Stimulated activated memory B cell treated with anti-CD40 and anti-IgM and Interleukin-4, amounts not matched to agents 10 μg/mL and 1 μg/mL and 100 μg/mL, for 72 hours (primary cell): ENCODE measurements at regions not wholly inside any gene's neighbourhood (a gene's known extent, or its start where the extent isn't known, plus 50 kb on each side); places are given as distances from the start of the nearest gene placed in this dataset.
"Not testable (repeated sequence)": the region's sequence is repeated elsewhere in the genome, so short reads cannot be mapped to it uniquely, and the experiment has no call there.

Source experiments
- ATAC-seq: fragments of 150-1000 bp; cut with Tn5 transposase; 2 replicates; pipeline ENCODE4 v1.10.0; 2021
- H3K27ac Mint-ChIP-seq: one replicate; pipeline ENCODE4 v1.8.0; 2022; ENCODE audit warnings: mild to moderate bottlenecking, mixed read lengths
- H3K27me3 Mint-ChIP-seq: one replicate; pipeline ENCODE4 v1.8.0; 2022; ENCODE audit warnings: mixed read lengths
- H3K36me3 Mint-ChIP-seq: one replicate; pipeline ENCODE4 v1.8.0; 2022; ENCODE audit warnings: mixed read lengths
- H3K4me1 Mint-ChIP-seq: one replicate; pipeline ENCODE4 v1.8.0; 2022; ENCODE audit warnings: mixed read lengths
- H3K4me3 Mint-ChIP-seq: one replicate; pipeline ENCODE4 v1.8.0; 2022; ENCODE audit warnings: mild to moderate bottlenecking, moderate library complexity, mixed read lengths
- H3K9me3 Mint-ChIP-seq: one replicate; pipeline ENCODE4 v1.8.0; 2022; ENCODE audit warnings: mixed read lengths

GRCh38 chr5:160479220-160479619 is 57.6 kb downstream of the PTTG1 start:
- peaks cover 43% of the 10 kb centered on the region for H3K4me1 Mint-ChIP-seq
- H3K36me3 Mint-ChIP-seq, result peaks cover 51% of the 10 kb centered on the region
- ATAC-seq, result no peak

GRCh38 chr5:160479926-160480325 is 58.3 kb downstream of the PTTG1 start:
- H3K4me3 Mint-ChIP-seq, result no peak overlapping the region
- H3K4me1 Mint-ChIP-seq, result peaks cover 44% of the 10 kb centered on the region
- H3K36me3 Mint-ChIP-seq, result peaks cover 51% of the 10 kb centered on the region
- H3K9me3 Mint-ChIP-seq, result no peaks in the 10 kb centered on the region
- no peak for ATAC-seq
- H3K27ac Mint-ChIP-seq, result peak overlapping the region; percentile 17
- no peaks in the 10 kb centered on the region for H3K27me3 Mint-ChIP-seq

More at GRCh38 chr5:160479220-160479619, 57.6 kb downstream of the PTTG1 start:
- H3K27me3 Mint-ChIP-seq, result no peaks in the 10 kb centered on the region
- peak overlapping the region; percentile 17 for H3K27ac Mint-ChIP-seq
- H3K4me3 Mint-ChIP-seq, result no peak overlapping the region
- no peaks in the 10 kb centered on the region for H3K9me3 Mint-ChIP-seq

- no peak for ATAC-seq
- Mint-ChIP-seq H3K4me1 (peaks cover 45% of the 10 kb centered on the region), H3K27ac (peak overlapping the region; percentile 22), H3K4me3 (no peak overlapping the region), H3K36me3 (peaks cover 47% of the 10 kb centered on the region), H3K9me3 (no peaks in the 10 kb centered on the region), H3K27me3 (no peaks in the 10 kb centered on the region)
Measured at GRCh38 chr5:160480652-160481051, 59.0 kb downstream of the PTTG1 start.

DNA sequence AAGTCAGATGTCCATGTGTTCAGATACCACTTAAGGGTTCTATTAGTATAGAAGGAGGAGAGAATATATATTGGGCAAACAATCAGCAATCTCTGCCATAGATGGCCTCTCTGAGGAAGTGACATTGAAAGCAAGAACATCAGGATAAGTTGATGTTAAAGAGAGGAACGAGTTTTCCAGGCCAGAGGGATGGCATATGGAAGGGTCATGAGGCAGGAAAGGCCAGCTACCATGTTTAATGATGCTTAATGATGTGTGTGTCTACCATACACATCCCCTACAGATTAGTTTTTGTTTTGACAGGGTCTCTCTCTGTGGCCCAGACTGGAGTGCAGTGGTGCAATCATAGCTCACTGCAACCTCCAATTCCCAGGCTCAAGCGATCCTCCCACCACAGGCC is 63.0 kb downstream of the PTTG1 start:
- no peaks in the 10 kb centered on the region for H3K9me3 Mint-ChIP-seq
- peaks cover 36% of the 10 kb centered on the region for H3K36me3 Mint-ChIP-seq
- H3K27me3 Mint-ChIP-seq, result no peaks in the 10 kb centered on the region
- ATAC-seq, result no peak
- no peak overlapping the region for H3K4me3 Mint-ChIP-seq
- peak overlapping the region; percentile 49 for H3K27ac Mint-ChIP-seq
- H3K4me1 Mint-ChIP-seq, result peaks cover 30% of the 10 kb centered on the region

GRCh38 chr5:160485364-160485969 is 63.8 kb downstream of the PTTG1 start:
- peaks cover 27% of the 10 kb centered on the region for H3K4me1 Mint-ChIP-seq
- H3K36me3 Mint-ChIP-seq, result peaks cover 30% of the 10 kb centered on the region
- H3K27ac Mint-ChIP-seq, result peak overlapping the region; percentile 49
- no peaks in the 10 kb centered on the region for H3K9me3 Mint-ChIP-seq
- ATAC-seq, result no peak
- H3K4me3 Mint-ChIP-seq, result no peak overlapping the region
- H3K27me3 Mint-ChIP-seq, result no peaks in the 10 kb centered on the region

DNA sequence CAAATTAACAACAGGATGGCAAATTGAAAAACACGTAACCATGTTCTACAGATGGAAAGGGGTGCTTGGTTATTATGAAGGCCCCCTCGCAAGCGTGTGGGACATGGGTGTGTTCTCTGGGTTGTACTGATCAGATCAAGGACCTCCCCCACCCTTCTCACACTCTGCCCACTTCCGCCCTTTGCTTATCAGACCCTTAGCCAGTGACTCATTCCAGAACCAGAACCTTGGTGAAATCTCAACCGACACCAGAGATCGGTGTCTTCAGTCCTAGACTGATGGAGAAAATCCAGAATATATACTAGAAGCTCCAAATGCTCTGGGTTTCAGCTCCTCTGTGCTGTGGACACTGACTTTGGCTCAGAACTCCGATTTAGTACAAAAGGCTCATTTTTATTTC is 64.9 kb downstream of the PTTG1 start:
- peak overlapping the region; percentile 33 for H3K27ac Mint-ChIP-seq
- no peak overlapping the region for H3K4me3 Mint-ChIP-seq
- H3K9me3 Mint-ChIP-seq, result no peaks in the 10 kb centered on the region
- no peaks in the 10 kb centered on the region for H3K27me3 Mint-ChIP-seq
- H3K4me1 Mint-ChIP-seq, result peaks cover 27% of the 10 kb centered on the region
- H3K36me3 Mint-ChIP-seq, result peaks cover 37% of the 10 kb centered on the region
- peak; percentile 87 for ATAC-seq

GRCh38 chr5:160488394-160489325 is 67.0 kb downstream of the PTTG1 start:
- ATAC-seq, result no peak
- no peak overlapping the region for H3K27ac Mint-ChIP-seq
- H3K4me3 Mint-ChIP-seq, result no peak overlapping the region
- no peaks in the 10 kb centered on the region for H3K27me3 Mint-ChIP-seq
- no peaks in the 10 kb centered on the region for H3K9me3 Mint-ChIP-seq
- H3K4me1 Mint-ChIP-seq, result peaks cover 27% of the 10 kb centered on the region
- H3K36me3 Mint-ChIP-seq, result peaks cover 37% of the 10 kb centered on the region

DNA sequence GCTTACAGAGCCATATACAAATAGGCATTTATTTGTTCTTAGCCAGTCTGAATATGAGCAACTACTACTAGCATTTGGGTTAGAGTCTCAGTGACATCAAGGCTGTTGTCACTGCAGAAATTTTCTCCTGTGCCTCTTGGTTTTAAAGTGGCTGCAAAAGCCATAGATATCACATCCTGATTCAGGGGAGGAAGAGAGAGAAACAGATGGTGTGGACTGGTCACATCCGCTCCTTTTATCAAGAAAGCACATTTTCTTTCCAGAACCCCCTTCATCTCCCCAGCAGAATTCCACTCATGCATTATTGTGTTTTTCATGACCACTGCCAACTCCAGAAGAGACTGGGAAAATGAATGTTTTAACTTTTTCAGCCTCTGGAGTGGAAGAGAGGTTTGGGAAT is 69.8 kb downstream of the PTTG1 start:
- Mint-ChIP-seq H3K27ac (no peak overlapping the region), H3K9me3 (no peaks in the 10 kb centered on the region), H3K4me1 (peaks cover 7% of the 10 kb centered on the region), H3K36me3 (peaks cover 19% of the 10 kb centered on the region), H3K27me3 (no peaks in the 10 kb centered on the region), H3K4me3 (no peak overlapping the region)
- ATAC-seq, result no peak

DNA sequence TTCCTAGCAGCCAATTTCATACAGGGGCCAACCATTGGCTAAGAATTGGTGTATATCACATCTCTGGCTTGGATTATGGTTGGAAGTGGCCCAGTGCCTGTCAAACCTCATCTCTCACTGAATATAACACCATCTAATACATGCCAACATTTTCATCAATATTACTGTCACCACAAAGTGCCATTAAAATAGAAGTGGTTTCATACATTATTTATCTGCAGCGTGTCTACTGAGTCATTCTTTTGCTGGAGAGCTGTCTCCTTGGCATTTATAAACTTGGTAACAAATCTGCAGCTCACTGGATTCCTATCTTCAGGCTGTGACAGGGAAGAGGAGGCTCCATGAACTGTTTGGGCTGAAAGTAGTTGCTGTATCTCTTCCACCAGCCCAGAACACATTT is 70.9 kb downstream of the PTTG1 start:
- peaks cover 9% of the 10 kb centered on the region for H3K36me3 Mint-ChIP-seq
- H3K4me3 Mint-ChIP-seq, result no peak overlapping the region
- no peak overlapping the region for H3K27ac Mint-ChIP-seq
- H3K9me3 Mint-ChIP-seq, result no peaks in the 10 kb centered on the region
- no peaks in the 10 kb centered on the region for H3K4me1 Mint-ChIP-seq
- ATAC-seq, result no peak
- H3K27me3 Mint-ChIP-seq, result no peaks in the 10 kb centered on the region

GRCh38 chr5:160493806-160494338 is 72.2 kb downstream of the PTTG1 start:
- H3K9me3 Mint-ChIP-seq, result no peaks in the 10 kb centered on the region
- H3K27me3 Mint-ChIP-seq, result no peaks in the 10 kb centered on the region
- no peaks in the 10 kb centered on the region for H3K4me1 Mint-ChIP-seq
- no peak for ATAC-seq
- peaks cover 8% of the 10 kb centered on the region for H3K36me3 Mint-ChIP-seq
- H3K27ac Mint-ChIP-seq, result no peak overlapping the region
- no peak overlapping the region for H3K4me3 Mint-ChIP-seq

- Mint-ChIP-seq H3K9me3 (no peaks in the 10 kb centered on the region), H3K27ac (no peak overlapping the region), H3K36me3 (peaks cover 8% of the 10 kb centered on the region), H3K4me1 (peaks cover under 1% of the 10 kb centered on the region), H3K4me3 (no peak overlapping the region), H3K27me3 (no peaks in the 10 kb centered on the region)
- ATAC-seq, result no peak
Measured at GRCh38 chr5:160494451-160494850, 72.8 kb downstream of the PTTG1 start.

DNA sequence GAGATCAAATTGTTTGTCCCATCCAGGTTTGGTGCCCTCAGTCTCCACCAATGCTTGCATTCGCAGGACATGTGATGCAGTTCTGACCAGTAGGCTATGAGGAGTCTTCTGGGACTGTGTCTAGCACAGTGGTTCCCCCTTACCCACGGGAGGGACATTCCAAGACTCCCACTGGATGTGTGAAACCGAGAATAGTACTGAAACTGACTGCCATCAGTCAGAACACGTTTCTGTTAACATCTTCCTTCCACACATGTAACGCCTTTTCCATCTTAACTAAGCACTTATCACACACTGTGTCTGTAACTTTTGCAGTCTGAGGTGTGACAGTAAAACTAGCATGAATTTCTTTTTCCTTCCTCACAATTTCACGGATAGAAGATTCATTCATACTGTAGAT is 74.7 kb downstream of the PTTG1 start:
- H3K27ac Mint-ChIP-seq, result no peak overlapping the region
- H3K27me3 Mint-ChIP-seq, result no peaks in the 10 kb centered on the region
- ATAC-seq, result peak; percentile 65
- peaks cover 1% of the 10 kb centered on the region for H3K36me3 Mint-ChIP-seq
- H3K9me3 Mint-ChIP-seq, result no peaks in the 10 kb centered on the region
- peaks cover 17% of the 10 kb centered on the region for H3K4me1 Mint-ChIP-seq
- no peak overlapping the region for H3K4me3 Mint-ChIP-seq

DNA sequence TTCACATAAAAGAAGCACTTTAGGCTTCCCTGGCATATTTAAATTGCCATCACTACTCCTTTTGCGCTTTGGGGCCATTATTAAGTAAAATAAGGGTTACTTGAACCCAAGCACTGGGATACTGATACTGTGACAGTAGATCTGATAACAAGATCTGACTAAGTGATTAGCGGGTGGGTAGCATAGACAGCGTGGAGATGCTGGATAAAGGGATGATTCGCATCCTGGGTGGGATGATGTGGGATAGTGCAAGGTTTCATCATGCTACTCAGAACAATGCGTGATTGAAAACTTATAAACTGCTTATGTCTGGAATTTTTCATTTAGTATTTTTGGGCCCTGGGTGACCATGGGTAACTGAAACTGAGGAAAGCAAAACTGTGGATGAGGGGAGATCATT is 75.1 kb downstream of the PTTG1 start:
- H3K4me3 Mint-ChIP-seq, result no peak overlapping the region
- H3K9me3 Mint-ChIP-seq, result no peaks in the 10 kb centered on the region
- no peak overlapping the region for H3K27ac Mint-ChIP-seq
- no peaks in the 10 kb centered on the region for H3K36me3 Mint-ChIP-seq
- ATAC-seq, result no peak
- no peaks in the 10 kb centered on the region for H3K27me3 Mint-ChIP-seq
- peaks cover 18% of the 10 kb centered on the region for H3K4me1 Mint-ChIP-seq

GRCh38 chr5:160497878-160498277 is 76.2 kb downstream of the PTTG1 start:
- Mint-ChIP-seq H3K9me3 (peaks cover 3% of the 10 kb centered on the region), H3K27ac (no peak overlapping the region), H3K4me3 (no peak overlapping the region), H3K36me3 (peaks cover 4% of the 10 kb centered on the region), H3K27me3 (no peaks in the 10 kb centered on the region), H3K4me1 (peaks cover 18% of the 10 kb centered on the region)
- ATAC-seq, result no peak

DNA sequence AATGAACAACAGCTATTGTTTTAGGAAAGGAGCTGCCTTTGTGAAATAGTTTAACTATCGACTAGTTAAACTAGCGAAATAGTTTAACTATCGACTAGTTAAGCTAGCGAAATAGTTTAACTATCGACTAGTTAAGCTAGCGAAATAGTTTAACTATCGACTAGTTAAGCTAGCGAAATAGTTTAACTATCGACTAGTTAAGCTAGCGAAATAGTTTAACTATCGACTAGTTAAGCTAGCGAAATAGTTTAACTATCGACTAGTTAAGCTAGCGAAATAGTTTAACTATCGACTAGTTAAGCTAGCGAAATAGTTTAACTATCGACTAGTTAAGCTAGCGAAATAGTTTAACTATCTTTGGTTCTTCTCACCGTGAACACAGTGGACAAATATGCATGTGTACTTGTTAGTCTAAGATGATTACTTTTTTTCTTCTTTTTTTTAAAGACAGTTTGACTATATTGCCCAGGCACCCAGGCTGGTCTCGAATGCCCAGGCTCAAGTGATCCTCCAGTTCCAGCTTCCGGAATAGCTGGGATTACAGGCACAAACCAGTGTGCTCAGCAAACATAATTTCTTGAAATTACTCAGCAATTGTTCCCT is 76.9 kb downstream of the PTTG1 start:
- ATAC-seq, H3K27me3 Mint-ChIP-seq, H3K9me3 Mint-ChIP-seq, H3K36me3 Mint-ChIP-seq, H3K4me3 Mint-ChIP-seq, H3K27ac Mint-ChIP-seq: not testable (repeated sequence)
- H3K4me1 Mint-ChIP-seq, result peaks cover 18% of the 10 kb centered on the region
